Left lung (tissue), 4 donors: ENCODE measurements at regions not wholly inside any gene's neighbourhood (a gene's known extent, or its start where the extent isn't known, plus 50 kb on each side); places are given as distances from the start of the nearest gene placed in this dataset.

Experiments used
- ATAC-seq: fragments of 200-7000 bp; cut with Tn5 transposase; one replicate; pipeline ENCODE4 v1.9.1; 2020; ENCODE audit warnings: moderate library complexity
- DNase-seq, 4 donors: peaks; one replicate each; pipeline ENCODE4 v3.0.0-alpha.2; 2013 to 2020
- H3K27ac ChIP-seq, 2 donors: fragments of 200-600 bp; sonication (generic) in 1 of 2; one replicate each; pipeline versions ENCODE4 v1.5.0 to v1.8.0; 2020 to 2021
- H3K27me3 ChIP-seq, 2 donors: fragments of 200-600 bp; sonication (generic) in 1 of 2; one replicate each; pipeline versions ENCODE4 v1.5.0 to v1.8.0; 2020 to 2021
- H3K36me3 ChIP-seq, 2 donors: fragments of 200-600 bp; sonication (generic) in 1 of 2; one replicate each; pipeline versions ENCODE4 v1.5.0 to v1.8.0; 2020 to 2021
- H3K4me1 ChIP-seq, 2 donors: fragments of 200-600 bp; one replicate each; pipeline ENCODE4 v1.8.0; 2021
- H3K4me3 ChIP-seq, 2 donors: fragments of 200-600 bp; sonication (generic) in 1 of 2; one replicate each; pipeline versions ENCODE4 v1.5.0 to v1.8.0; 2020 to 2021; ENCODE audit warnings: mild to moderate bottlenecking in 1 of 2
- H3K9me3 ChIP-seq, 2 donors: fragments of 200-600 bp; sonication (generic) in 1 of 2; one replicate each; pipeline versions ENCODE4 v1.5.0 to v1.8.0; 2020 to 2021
- CTCF ChIP-seq, 2 donors: fragments of 200-600 bp; sonication (generic) in 1 of 2; IDR thresholded peaks; one replicate each; pipeline versions ENCODE4 v1.5.0 to v1.8.0; 2021; ENCODE audit warnings: antibody characterized with exemption in 2 of 2
- intact Hi-C, 2 donors: fragments of 100-400 bp; cut with DNase I; formaldehyde crosslinking; loops; one replicate each; pipeline versions ENCODE4 v1.11.2 to v1.14.2; 2022
- donor health status: DM: no; HTN: yes; CAD: no.
- donor health status: DM: no; HTN: no; CAD: no.

- TF ChIP-seq CTCF (IDR thresholded peaks at IDR 0.05) = no peak
- H3K4me1 ChIP-seq = no peaks in the 10 kb centered on the region
- no peak overlapping the region for H3K27ac ChIP-seq
- peaks cover 0 to 8% of the 10 kb centered on the region in 2 donors for H3K9me3 ChIP-seq
- H3K36me3 ChIP-seq = peaks cover 0 to 21% of the 10 kb centered on the region in 2 donors
- H3K4me3 ChIP-seq = no peak overlapping the region
- intact Hi-C loops = no loop called here
- H3K27me3 ChIP-seq = no peaks in the 10 kb centered on the region
- DNase-seq (no peak), ATAC-seq (no peak)
Measured at GRCh38 chr4:122973465-122973864, 51.1 kb upstream of the NUDT6 start.

GRCh38 chr4:122976111-122976510, 53.7 kb upstream of the NUDT6 start:
- ATAC-seq (no peak), DNase-seq (no peak)
- intact Hi-C loops = no loop called here
- H3K4me1 ChIP-seq = no peaks in the 10 kb centered on the region
- H3K9me3 ChIP-seq = peaks cover 0 to 8% of the 10 kb centered on the region in 2 donors
- TF ChIP-seq CTCF (IDR thresholded peaks at IDR 0.05) = no peak
- peaks cover 0 to 43% of the 10 kb centered on the region in 2 donors for H3K36me3 ChIP-seq
- no peak overlapping the region for H3K4me3 ChIP-seq
- no peaks in the 10 kb centered on the region for H3K27me3 ChIP-seq
- H3K27ac ChIP-seq = no peak overlapping the region

- Histone ChIP-seq H3K27me3 (no peaks in the 10 kb centered on the region), H3K4me3 (no peak overlapping the region), H3K27ac (no peak overlapping the region), H3K36me3 (peaks cover 0 to 41% of the 10 kb centered on the region in 2 donors), H3K4me1 (no peaks in the 10 kb centered on the region), H3K9me3 (peaks cover 0 to 13% of the 10 kb centered on the region in 2 donors)
- no peak for TF ChIP-seq CTCF (IDR thresholded peaks at IDR 0.05)
- intact Hi-C loops = no loop called here
- ATAC-seq (no peak), DNase-seq (peak in 1 of 4 donors; percentile 44)
Measured at GRCh38 chr4:122977103-122977502, 54.7 kb upstream of the NUDT6 start.

GRCh38 chr4:122978109-122978508, 55.7 kb upstream of the NUDT6 start:
- ATAC-seq (no peak), DNase-seq (peak in 1 of 4 donors; percentile 24)
- Histone ChIP-seq H3K27me3 (no peaks in the 10 kb centered on the region), H3K36me3 (peaks cover 0 to 41% of the 10 kb centered on the region in 2 donors), H3K4me1 (no peaks in the 10 kb centered on the region), H3K27ac (no peak overlapping the region), H3K9me3 (peaks cover 0 to 13% of the 10 kb centered on the region in 2 donors), H3K4me3 (no peak overlapping the region)
- intact Hi-C loops = no loop called here
- TF ChIP-seq CTCF (IDR thresholded peaks at IDR 0.05) = no peak

- TF ChIP-seq CTCF (IDR thresholded peaks at IDR 0.05) = no peak
- no peak overlapping the region for H3K27ac ChIP-seq
- ATAC-seq (no peak), DNase-seq (peak in 1 of 4 donors; percentile 48)
- H3K4me1 ChIP-seq = no peaks in the 10 kb centered on the region
- no peaks in the 10 kb centered on the region for H3K27me3 ChIP-seq
- no peak overlapping the region for H3K4me3 ChIP-seq
- peaks cover 0 to 42% of the 10 kb centered on the region in 2 donors for H3K36me3 ChIP-seq
- peaks cover 0 to 13% of the 10 kb centered on the region in 2 donors for H3K9me3 ChIP-seq
- intact Hi-C loops = no loop called here
Measured at GRCh38 chr4:122978789-122979188, 56.4 kb upstream of the NUDT6 start.
